KOPT-K1 (cell line): ENCODE measurements at regions not wholly inside any gene's neighbourhood (a gene's known extent, or its start where the extent isn't known, plus 50 kb on each side); places are given as distances from the start of the nearest gene placed in this dataset.
"Not testable (repeated sequence)": the region's sequence is repeated elsewhere in the genome, so short reads cannot be mapped to it uniquely, and the experiment has no call there.

ENCODE experiments used
- H3K27ac ChIP-seq: fragments of 200-600 bp; sonication (generic); 2 replicates; pipeline ENCODE4 v1.5.1; 2016; ENCODE audit warnings: antibody characterized with exemption, mild to moderate bottlenecking, low read depth, low read length; ENCODE audit not compliant: poor library complexity, severe bottlenecking
- H3K36me3 ChIP-seq: fragments of 200-600 bp; sonication (generic); 2 replicates; pipeline ENCODE4 v1.5.1; 2017; ENCODE audit warnings: antibody characterized with exemption, mild to moderate bottlenecking, low read length, moderate library complexity; ENCODE audit not compliant: insufficient read depth
- H3K9me3 ChIP-seq: fragments of 200-600 bp; sonication (generic); 2 replicates; pipeline ENCODE4 v1.5.1; 2017; ENCODE audit warnings: antibody characterized with exemption, low read length, mild to moderate bottlenecking; ENCODE audit not compliant: insufficient read depth, poor library complexity, severe bottlenecking

DNA sequence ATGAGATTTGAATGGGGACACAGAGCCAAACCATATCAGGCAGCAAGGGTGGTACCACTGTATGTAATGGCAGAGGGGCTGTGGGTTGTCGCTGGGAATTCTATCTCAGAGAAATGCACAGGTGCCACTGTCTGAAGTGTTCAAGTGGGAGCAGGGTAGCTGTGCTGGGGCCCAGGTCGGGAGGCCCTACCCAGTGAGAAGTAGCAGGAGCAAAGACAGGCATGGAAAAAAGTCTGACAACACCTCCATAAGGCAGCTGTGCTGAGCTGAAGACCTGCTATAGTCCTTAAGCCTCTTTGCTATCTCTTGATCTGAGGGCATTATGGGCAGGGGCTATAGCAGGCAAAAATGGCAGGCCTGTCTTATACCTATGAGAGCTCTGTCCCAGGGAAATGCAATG lies 638.3 kb upstream of the TPTE start:
- peaks cover 11% of the 10 kb centered on the region for H3K9me3 ChIP-seq

GRCh38 chr21:9883571-9884282 lies 637.7 kb upstream of the TPTE start:
- not testable (repeated sequence) for H3K27ac ChIP-seq, H3K36me3 ChIP-seq
- peaks cover 11% of the 10 kb centered on the region for H3K9me3 ChIP-seq

More for the DNA sequence above, 638.3 kb upstream of the TPTE start:
- H3K27ac ChIP-seq, H3K36me3 ChIP-seq: not testable (repeated sequence)

- H3K9me3 ChIP-seq, H3K27ac ChIP-seq, H3K36me3 ChIP-seq: not testable (repeated sequence)
Observed at GRCh38 chr21:9888500-9888899, 632.9 kb upstream of the TPTE start.

GRCh38 chr21:9903579-9903978 lies 617.8 kb upstream of the TPTE start:
- not testable (repeated sequence) for H3K36me3 ChIP-seq, H3K27ac ChIP-seq, H3K9me3 ChIP-seq

DNA sequence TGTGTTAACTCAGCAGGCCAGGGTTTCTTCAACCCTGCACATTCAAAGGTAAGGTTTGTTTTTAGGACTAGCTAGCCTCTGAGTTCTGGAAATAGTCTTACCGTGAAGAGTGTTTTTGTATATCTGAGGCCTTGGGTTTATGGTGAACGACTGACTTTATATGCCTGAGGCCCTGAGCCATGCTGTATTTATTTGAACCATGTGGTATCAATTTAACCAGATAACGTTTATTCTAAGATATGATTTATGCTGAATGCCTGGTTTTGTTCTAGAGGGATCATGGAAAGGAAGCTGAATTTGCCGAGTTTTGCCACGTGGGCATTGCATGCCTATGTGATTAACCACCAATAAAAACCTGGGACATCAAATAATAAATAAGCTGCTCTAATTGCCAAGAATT lies 607.2 kb upstream of the TPTE start:
- H3K36me3 ChIP-seq, H3K9me3 ChIP-seq, H3K27ac ChIP-seq: not testable (repeated sequence)

GRCh38 chr21:9919446-9919845 lies 601.9 kb upstream of the TPTE start:
- not testable (repeated sequence) for H3K36me3 ChIP-seq, H3K9me3 ChIP-seq

DNA sequence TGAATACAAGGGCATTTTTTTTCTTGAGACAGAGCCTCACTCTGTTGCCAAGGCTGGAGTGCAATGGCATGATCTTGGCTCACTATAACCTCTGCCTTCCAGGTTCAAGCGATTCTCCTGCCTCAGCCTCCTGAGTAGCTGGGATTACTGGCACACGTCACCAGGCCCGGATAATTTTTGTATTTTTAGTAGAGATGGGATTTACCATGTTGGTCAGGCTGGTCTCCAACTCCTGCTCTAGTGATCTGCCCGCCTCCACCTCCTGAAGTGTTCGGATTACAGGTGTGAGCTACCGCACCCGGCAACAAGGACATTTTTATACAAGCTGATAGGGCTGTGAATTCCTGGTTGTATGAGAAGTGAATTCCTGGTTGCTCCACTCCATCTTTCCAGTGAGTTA lies 577.7 kb upstream of the TPTE start:
- peaks cover 15% of the 10 kb centered on the region for H3K9me3 ChIP-seq
- H3K36me3 ChIP-seq, H3K27ac ChIP-seq: not testable (repeated sequence)

More at GRCh38 chr21:9919446-9919845, 601.9 kb upstream of the TPTE start:
- not testable (repeated sequence) for H3K27ac ChIP-seq

- H3K27ac ChIP-seq, H3K36me3 ChIP-seq: not testable (repeated sequence)
- peaks cover 15% of the 10 kb centered on the region for H3K9me3 ChIP-seq
Observed at GRCh38 chr21:9946057-9946456, 575.3 kb upstream of the TPTE start.

GRCh38 chr21:9949510-9950289 lies 571.7 kb upstream of the TPTE start:
- not testable (repeated sequence) for H3K27ac ChIP-seq, H3K9me3 ChIP-seq, H3K36me3 ChIP-seq

GRCh38 chr21:9950363-9950762 lies 571.0 kb upstream of the TPTE start:
- not testable (repeated sequence) for H3K36me3 ChIP-seq, H3K9me3 ChIP-seq, H3K27ac ChIP-seq

DNA sequence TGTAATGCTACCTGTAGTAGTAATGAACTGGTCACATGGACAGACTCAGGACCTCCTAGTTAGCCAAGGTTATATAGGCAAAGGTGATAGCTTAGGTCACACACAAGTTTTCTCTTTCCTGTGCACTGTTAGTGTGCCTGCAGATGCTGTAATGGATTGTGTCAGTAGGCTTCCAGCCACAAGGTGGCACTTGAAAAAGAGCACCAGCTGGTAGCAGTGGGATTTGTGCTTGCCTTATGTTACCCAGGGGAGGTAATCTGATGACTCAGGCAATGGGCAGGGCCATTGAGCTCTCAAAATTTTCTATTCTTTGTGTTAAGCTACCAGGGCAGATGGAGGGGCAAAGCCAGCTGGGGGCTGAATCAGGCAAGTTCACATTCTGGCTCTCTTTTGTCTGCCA lies 562.6 kb upstream of the TPTE start:
- not testable (repeated sequence) for H3K36me3 ChIP-seq, H3K27ac ChIP-seq
- peaks cover 14% of the 10 kb centered on the region for H3K9me3 ChIP-seq

- peaks cover 14% of the 10 kb centered on the region for H3K9me3 ChIP-seq
- H3K27ac ChIP-seq, H3K36me3 ChIP-seq: not testable (repeated sequence)
Observed at GRCh38 chr21:9959220-9959964, 562.0 kb upstream of the TPTE start.

DNA sequence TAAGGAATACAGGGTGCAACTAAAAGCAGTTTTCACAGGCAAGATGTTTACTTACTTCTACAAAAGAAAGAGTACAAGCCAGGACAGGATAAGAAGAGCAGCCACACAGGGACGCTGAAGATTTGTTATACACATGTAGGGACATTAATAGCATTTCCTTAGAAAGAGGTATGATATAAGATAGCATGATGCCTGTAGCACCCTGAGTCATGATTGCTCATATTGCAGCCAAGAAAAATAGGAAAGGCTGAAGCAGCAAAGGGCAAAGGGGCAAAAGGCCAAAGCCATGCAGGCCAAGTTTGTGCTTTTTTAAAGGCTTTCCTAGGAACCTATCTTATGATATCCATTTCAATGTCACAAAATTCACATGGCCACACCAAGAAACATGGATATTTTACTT lies 552.0 kb upstream of the TPTE start:
- not testable (repeated sequence) for H3K36me3 ChIP-seq, H3K27ac ChIP-seq
- peaks cover 10% of the 10 kb centered on the region for H3K9me3 ChIP-seq

GRCh38 chr21:9972018-9972417 lies 549.4 kb upstream of the TPTE start:
- H3K27ac ChIP-seq: not testable (repeated sequence)
- H3K9me3 ChIP-seq: peaks cover 10% of the 10 kb centered on the region

DNA sequence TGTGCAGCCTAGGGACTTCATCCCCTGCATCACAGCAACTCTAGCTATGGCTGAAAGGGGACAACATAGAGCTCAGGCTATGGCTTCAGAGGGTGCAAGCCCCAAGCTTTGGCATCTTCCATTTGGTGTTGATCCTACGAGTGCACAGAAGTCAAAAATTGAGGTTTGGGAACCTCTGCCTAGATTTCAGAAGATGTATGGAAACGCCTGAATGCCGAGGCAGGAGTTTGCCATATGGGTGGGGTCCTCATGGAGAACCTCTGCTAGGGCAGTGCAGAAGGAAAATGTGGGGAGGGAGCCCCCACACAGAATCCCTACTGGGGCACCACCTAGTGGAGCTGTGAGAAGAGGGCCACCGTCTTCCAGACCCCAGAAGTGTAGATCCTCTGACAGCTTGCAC lies 543.0 kb upstream of the TPTE start:
- not testable (repeated sequence) for H3K36me3 ChIP-seq, H3K9me3 ChIP-seq, H3K27ac ChIP-seq

More at GRCh38 chr21:9972018-9972417, 549.4 kb upstream of the TPTE start:
- H3K36me3 ChIP-seq: not testable (repeated sequence)
